ENCODE measurements at regions not wholly inside any gene's neighbourhood (a gene's known extent, or its start where the extent isn't known, plus 50 kb on each side); places are given as distances from the start of the nearest gene placed in this dataset.

DNA sequence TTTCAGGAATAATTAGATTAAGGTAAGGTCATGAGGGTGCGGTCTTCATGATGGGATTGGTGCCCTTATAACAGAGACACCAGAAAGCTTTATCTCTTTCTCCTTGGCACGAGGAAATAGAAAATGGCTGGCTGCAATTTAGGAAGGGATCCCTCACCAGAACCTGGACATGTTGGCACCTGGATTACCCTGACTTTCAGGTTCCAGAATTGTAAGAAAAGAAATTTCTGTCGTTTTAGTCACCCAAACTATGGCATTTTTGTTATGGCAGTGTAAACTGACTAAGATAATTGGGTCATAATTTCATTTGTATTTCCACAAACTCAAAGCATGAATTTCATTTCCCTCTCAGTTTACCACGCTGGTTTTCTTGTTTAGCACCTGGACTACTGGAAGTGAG, 473.6 kb downstream of the PTH2R start:
- CTCF ChIA-PET: no interaction called here
- no peak for TF ChIP-seq EZH2 (IDR thresholded peaks at IDR 0.05; ENCODE audit: low read depth)
- TF ChIP-seq, protein P1, sequence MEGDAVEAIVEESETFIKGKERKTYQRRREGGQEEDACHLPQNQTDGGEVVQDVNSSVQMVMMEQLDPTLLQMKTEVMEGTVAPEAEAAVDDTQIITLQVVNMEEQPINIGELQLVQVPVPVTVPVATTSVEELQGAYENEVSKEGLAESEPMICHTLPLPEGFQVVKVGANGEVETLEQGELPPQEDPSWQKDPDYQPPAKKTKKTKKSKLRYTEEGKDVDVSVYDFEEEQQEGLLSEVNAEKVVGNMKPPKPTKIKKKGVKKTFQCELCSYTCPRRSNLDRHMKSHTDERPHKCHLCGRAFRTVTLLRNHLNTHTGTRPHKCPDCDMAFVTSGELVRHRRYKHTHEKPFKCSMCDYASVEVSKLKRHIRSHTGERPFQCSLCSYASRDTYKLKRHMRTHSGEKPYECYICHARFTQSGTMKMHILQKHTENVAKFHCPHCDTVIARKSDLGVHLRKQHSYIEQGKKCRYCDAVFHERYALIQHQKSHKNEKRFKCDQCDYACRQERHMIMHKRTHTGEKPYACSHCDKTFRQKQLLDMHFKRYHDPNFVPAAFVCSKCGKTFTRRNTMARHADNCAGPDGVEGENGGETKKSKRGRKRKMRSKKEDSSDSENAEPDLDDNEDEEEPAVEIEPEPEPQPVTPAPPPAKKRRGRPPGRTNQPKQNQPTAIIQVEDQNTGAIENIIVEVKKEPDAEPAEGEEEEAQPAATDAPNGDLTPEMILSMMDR (conservative IDR thresholded peaks at IDR 0.05): no peak
- intact Hi-C loops (cut with micrococcal nuclease; ENCODE audit: unreplicated experiment): no loop called here
- Histone ChIP-seq H3K4me2 (no peak overlapping the region), H3K9me3 (ENCODE audit: insufficient read depth, low read depth) (no peaks in the 10 kb centered on the region), H3K79me2 (ENCODE audit: low read depth) (no peaks in the 10 kb centered on the region), H3K4me3 (no peak overlapping the region), H3K9me2 (ENCODE audit: insufficient read depth) (no peaks in the 10 kb centered on the region), H2AFZ (no peak overlapping the region), H3K27me3 (ENCODE audit: insufficient read depth, low read depth) (no peaks in the 10 kb centered on the region), H3K36me3 (ENCODE audit: low read depth) (no peaks in the 10 kb centered on the region), H4K20me1 (ENCODE audit: insufficient read depth) (no peaks in the 10 kb centered on the region), H3F3A (ENCODE audit: insufficient read depth, low read depth) (no peaks in the 10 kb centered on the region), H3K27ac (no peak overlapping the region), H3K4me1 (replicated peaks; ENCODE audit: insufficient read depth) (no peaks in the 10 kb centered on the region)
- no peak for DNase-seq
- BruUV-seq (replicated peaks): no TSS peak
- POLR2A ChIA-PET (ENCODE audit: unreplicated experiment): no interaction called here

DNA sequence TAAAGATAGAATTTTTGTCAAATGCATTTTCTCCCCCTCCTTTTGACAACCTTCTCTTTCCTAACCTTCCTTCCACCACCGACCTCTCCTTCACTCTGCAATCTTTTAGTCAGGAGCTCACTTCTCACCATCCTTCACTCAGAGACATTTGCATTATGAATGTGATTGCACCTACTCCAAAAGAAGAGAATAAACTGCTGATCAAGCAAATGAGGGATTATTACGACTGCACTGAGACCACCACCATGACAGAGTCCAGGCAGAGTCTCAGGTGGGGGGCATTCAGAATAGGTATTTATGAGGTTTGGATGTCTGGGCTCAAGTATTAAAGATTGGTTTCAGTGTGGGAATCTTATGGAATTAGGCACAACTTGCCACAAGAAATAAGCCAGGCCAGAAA, 483.9 kb downstream of the PTH2R start:
- CTCF ChIA-PET: no interaction called here
- no peak for DNase-seq
- Histone ChIP-seq H3K4me3 (no peak overlapping the region), H3K4me2 (no peak overlapping the region), H3K9me2 (ENCODE audit: insufficient read depth) (no peaks in the 10 kb centered on the region), H3K9me3 (ENCODE audit: insufficient read depth, low read depth) (no peaks in the 10 kb centered on the region), H3K79me2 (ENCODE audit: low read depth) (no peaks in the 10 kb centered on the region), H3K27ac (no peak overlapping the region), H2AFZ (no peak overlapping the region), H4K20me1 (ENCODE audit: insufficient read depth) (no peaks in the 10 kb centered on the region), H3K27me3 (ENCODE audit: insufficient read depth, low read depth) (no peaks in the 10 kb centered on the region), H3K36me3 (ENCODE audit: low read depth) (no peaks in the 10 kb centered on the region), H3K4me1 (replicated peaks; ENCODE audit: insufficient read depth) (no peaks in the 10 kb centered on the region), H3F3A (ENCODE audit: insufficient read depth, low read depth) (no peaks in the 10 kb centered on the region)
- intact Hi-C loops (cut with micrococcal nuclease; ENCODE audit: unreplicated experiment): no loop called here
- TF ChIP-seq, protein P1 (conservative IDR thresholded peaks at IDR 0.05): no peak
- no peak for TF ChIP-seq EZH2 (IDR thresholded peaks at IDR 0.05; ENCODE audit: low read depth)
- POLR2A ChIA-PET (ENCODE audit: unreplicated experiment): no interaction called here
- BruUV-seq (replicated peaks): no TSS peak

DNA sequence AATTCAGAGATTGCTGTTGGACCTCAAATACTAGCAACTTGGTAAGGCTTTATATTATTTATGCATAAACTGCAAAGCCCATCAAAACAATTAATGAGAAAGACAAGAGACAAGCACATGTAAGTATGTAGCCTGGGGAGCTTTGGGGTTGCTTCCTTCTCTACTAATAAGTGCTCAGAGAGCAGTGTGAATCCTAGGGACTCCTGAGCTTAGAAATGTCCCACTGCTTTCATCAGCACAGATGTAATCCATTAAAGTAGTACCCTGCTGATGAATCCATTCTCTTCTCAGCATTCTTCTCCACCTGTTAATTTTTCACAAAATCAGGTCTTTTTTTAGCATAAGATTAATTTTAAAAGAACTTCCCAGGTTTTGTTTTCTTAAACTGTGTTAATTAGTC, 485.6 kb downstream of the PTH2R start:
- Histone ChIP-seq H3K4me2 (no peak overlapping the region), H3K9me2 (ENCODE audit: insufficient read depth) (no peaks in the 10 kb centered on the region), H3K4me1 (replicated peaks; ENCODE audit: insufficient read depth) (no peaks in the 10 kb centered on the region), H3K4me3 (no peak overlapping the region), H3K36me3 (ENCODE audit: low read depth) (no peaks in the 10 kb centered on the region), H3K27me3 (ENCODE audit: insufficient read depth, low read depth) (no peaks in the 10 kb centered on the region), H3K79me2 (ENCODE audit: low read depth) (no peaks in the 10 kb centered on the region), H3F3A (ENCODE audit: insufficient read depth, low read depth) (no peaks in the 10 kb centered on the region), H3K9me3 (ENCODE audit: insufficient read depth, low read depth) (no peaks in the 10 kb centered on the region), H4K20me1 (ENCODE audit: insufficient read depth) (no peaks in the 10 kb centered on the region), H3K27ac (no peak overlapping the region), H2AFZ (no peak overlapping the region)
- ChIA-PET CTCF (no interaction called here), POLR2A (ENCODE audit: unreplicated experiment) (no interaction called here)
- intact Hi-C loops (cut with micrococcal nuclease; ENCODE audit: unreplicated experiment): no loop called here
- TF ChIP-seq EZH2 (IDR thresholded peaks at IDR 0.05; ENCODE audit: low read depth): no peak
- TF ChIP-seq, protein P1 (conservative IDR thresholded peaks at IDR 0.05): no peak
- BruUV-seq (replicated peaks): no TSS peak
- DNase-seq: no peak
